ENCODE measurements at regions not wholly inside any gene's neighbourhood (a gene's known extent, or its start where the extent isn't known, plus 50 kb on each side); places are given as distances from the start of the nearest gene placed in this dataset.

DNA sequence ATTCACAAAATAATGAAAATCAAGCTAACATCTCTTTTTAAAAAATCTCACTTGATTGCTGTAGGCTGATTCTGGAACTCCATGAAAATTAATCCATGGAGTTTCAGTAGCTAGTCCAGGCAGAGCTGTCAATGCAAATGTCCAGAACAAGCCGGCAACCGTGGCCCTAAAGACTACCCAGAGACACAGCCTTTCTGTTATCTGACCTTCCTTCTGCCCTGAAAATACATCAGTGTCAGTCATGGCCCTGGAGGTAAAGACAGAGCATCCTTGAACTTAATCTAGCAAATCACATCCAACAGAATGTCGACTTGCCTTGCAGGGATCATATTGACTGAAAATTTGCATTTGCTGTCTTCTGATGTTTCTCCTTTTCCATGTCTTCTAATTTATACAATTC is 887.4 kb upstream of the B3GALT2 start:
- no peak for DNase-seq (ENCODE audit: low read depth)
- no peak for TF ChIP-seq CTCF (conservative IDR thresholded peaks at IDR 0.05; ENCODE audit: low read length)
- no peak overlapping the region for H3K4me3 ChIP-seq (ENCODE audit: low read length)

- no peak overlapping the region for H3K4me3 ChIP-seq (ENCODE audit: low read length)
- no peak for TF ChIP-seq CTCF (conservative IDR thresholded peaks at IDR 0.05; ENCODE audit: low read length)
- DNase-seq (ENCODE audit: low read depth): no peak
Measured at GRCh38 chr1:194071205-194071604, 884.8 kb upstream of the B3GALT2 start.

DNA sequence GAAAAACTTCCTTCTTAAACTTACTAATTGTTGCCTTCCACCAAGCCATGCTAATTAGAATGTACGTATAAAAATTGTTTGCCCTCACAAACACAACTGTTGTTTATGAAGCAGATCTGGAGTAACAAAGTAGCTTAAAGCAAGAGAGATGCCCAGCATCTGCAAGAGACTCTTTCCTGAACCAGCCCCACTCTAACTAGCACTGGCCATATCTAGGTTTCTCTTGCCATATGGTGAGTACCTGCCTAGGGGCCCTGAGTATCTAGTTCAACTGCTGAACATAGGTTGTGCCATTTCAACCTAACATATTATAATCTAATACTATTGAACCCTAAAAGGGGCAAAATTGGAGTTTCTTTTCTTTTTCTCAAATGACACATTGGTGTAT is 883.4 kb upstream of the B3GALT2 start:
- no peak for TF ChIP-seq CTCF (conservative IDR thresholded peaks at IDR 0.05; ENCODE audit: low read length)
- no peak overlapping the region for H3K4me3 ChIP-seq (ENCODE audit: low read length)
- DNase-seq (ENCODE audit: low read depth): no peak

GRCh38 chr1:194069168-194069830 is 882.9 kb upstream of the B3GALT2 start:
- TF ChIP-seq CTCF (conservative IDR thresholded peaks at IDR 0.05; ENCODE audit: low read length): no peak
- no peak for DNase-seq (ENCODE audit: low read depth)
- H3K4me3 ChIP-seq (ENCODE audit: low read length): no peak overlapping the region

DNA sequence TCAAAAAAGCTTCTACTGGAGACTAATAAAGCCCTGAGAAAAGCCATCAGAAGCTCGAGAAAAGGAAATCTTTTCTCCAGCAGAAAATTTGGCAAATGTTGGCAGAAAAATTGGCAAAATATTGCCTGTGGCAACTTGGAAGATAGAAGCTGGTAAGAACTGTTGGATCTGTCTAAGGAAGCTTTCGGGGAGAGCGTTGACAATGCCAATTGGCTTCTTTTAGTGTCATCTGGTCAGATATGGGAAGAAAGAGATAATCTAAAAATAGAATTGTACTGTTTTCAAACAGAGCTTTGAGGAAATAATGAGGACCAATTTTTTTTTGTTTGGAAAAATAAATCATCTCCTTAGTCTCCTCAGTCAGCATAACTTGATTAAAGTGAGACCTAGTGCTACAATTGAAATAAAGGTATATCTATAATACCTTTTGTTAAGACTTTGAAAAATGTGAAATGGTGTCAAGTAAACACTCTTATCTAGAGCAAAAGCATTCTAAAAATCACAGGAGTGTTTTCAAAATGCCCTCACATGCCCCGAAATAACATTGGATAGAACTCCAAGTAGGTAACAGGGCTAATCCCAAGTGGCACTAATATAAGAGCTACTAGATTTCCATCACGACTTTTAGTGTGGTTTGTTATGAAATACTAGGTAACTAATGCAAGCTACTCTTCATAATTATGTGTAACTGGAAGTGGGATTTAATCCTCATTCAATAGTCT is 882.2 kb upstream of the B3GALT2 start:
- H3K4me3 ChIP-seq (ENCODE audit: low read length): no peak overlapping the region
- no peak for DNase-seq (ENCODE audit: low read depth)
- no peak for TF ChIP-seq CTCF (conservative IDR thresholded peaks at IDR 0.05; ENCODE audit: low read length)

DNA sequence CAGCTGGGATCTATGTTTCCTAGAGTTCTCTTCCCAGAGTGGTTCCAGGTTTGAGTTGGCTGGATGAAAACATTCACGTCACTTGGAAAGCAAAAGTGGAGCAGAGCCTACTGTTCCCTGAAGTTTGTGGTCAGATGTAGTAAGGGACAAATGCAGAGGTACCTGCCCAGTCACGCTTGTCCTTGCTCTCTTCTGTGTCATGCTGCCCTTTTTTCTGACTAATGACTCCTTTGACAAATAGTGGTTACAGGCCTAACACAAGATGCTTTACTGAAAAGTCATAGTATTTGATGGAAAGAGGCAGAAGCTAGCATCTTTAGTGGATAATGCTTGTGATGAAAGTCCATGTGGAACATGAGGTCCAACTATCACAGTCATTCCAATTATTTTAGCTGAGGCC is 881.4 kb upstream of the B3GALT2 start:
- H3K4me3 ChIP-seq (ENCODE audit: low read length): no peak overlapping the region
- no peak for DNase-seq (ENCODE audit: low read depth)
- TF ChIP-seq CTCF (conservative IDR thresholded peaks at IDR 0.05; ENCODE audit: low read length): no peak

GRCh38 chr1:194062962-194063361 is 876.5 kb upstream of the B3GALT2 start:
- no peak overlapping the region for H3K4me3 ChIP-seq (ENCODE audit: low read length)
- TF ChIP-seq CTCF (conservative IDR thresholded peaks at IDR 0.05; ENCODE audit: low read length): no peak
- no peak for DNase-seq (ENCODE audit: low read depth)
